A549 (cell line): ENCODE measurements at regions not wholly inside any gene's neighbourhood (a gene's known extent, or its start where the extent isn't known, plus 50 kb on each side); places are given as distances from the start of the nearest gene placed in this dataset.

Experiments
- CTCF ChIP-seq: fragments of >200 bp; sonication (Bioruptor Twin); formaldehyde crosslinking; IDR thresholded peaks from 3 replicates; pipeline ENCODE4 v1.5.1; 2016
- GATA3 ChIP-seq: IDR thresholded peaks from 2 replicates; pipeline ENCODE4 v1.6.1; 2012; ENCODE audit warnings: borderline replicate concordance
- HOXA7 ChIP-seq: fragments of 250-450 bp; sonication (Bioruptor Pico); IDR thresholded peaks from 2 replicates; pipeline ENCODE4 v1.5.0; 2020; ENCODE audit warnings: mild to moderate bottlenecking, moderate library complexity
- JUNB ChIP-seq: fragments of >200 bp; sonication (Bioruptor Twin); formaldehyde crosslinking; IDR thresholded peaks from 2 replicates; pipeline ENCODE4 v1.6.1; 2016
- MAX ChIP-seq: IDR thresholded peaks from 2 replicates; pipeline ENCODE4 v1.6.1; 2012
- MAZ ChIP-seq: fragments of 150-350 bp; IDR thresholded peaks from 2 replicates; pipeline ENCODE4 v1.6.1; 2014; ENCODE audit warnings: antibody characterized with exemption, low read depth, low read length, borderline replicate concordance
- MYC ChIP-seq: IDR thresholded peaks from 2 replicates; pipeline ENCODE4 v1.6.1; 2012; ENCODE audit warnings: mild to moderate bottlenecking, inconsistent platforms, low read length, improper control_type of control experiment, borderline replicate concordance
- PBX3 ChIP-seq: IDR thresholded peaks from 2 replicates; pipeline ENCODE4 v1.6.1; 2012
- PHF8 ChIP-seq: fragments of 200-600 bp; sonication (generic); IDR thresholded peaks from 2 replicates; pipeline ENCODE4 v1.6.1; 2016; ENCODE audit warnings: low read depth, mild to moderate bottlenecking, antibody characterized with exemption, moderate library complexity, borderline replicate concordance
- POLR2A ChIP-seq: IDR thresholded peaks from 2 replicates; pipeline ENCODE4 v1.6.1; 2012; ENCODE audit warnings: mild to moderate bottlenecking, low read length
- RAD21 ChIP-seq, 2 experiments: fragments of >200 bp in 1 of 2; sonication (Bioruptor Twin) in 1 of 2; formaldehyde crosslinking in 1 of 2; IDR thresholded peaks in 1 of 2; conservative IDR thresholded peaks in 1 of 2; 2 replicates in 1 of 2; 3 replicates in 1 of 2; pipeline ENCODE4 v1.6.1; 2012 to 2018; ENCODE audit warnings: inconsistent platforms in 1 of 2
- SMC3 ChIP-seq: fragments of >200 bp; sonication (Bioruptor Twin); formaldehyde crosslinking; IDR thresholded peaks from 3 replicates; pipeline ENCODE4 v1.6.1; 2018; ENCODE audit warnings: inconsistent platforms
- ZFP36 ChIP-seq: fragments of 450-650 bp; IDR thresholded peaks from 2 replicates; pipeline ENCODE4 v1.6.1; 2014; ENCODE audit warnings: borderline replicate concordance; ENCODE audit not compliant: partially characterized antibody

GRCh38 chr3:135766115-135766514 is 199.4 kb upstream of the PPP2R3A start:
- no peak for TF ChIP-seq SMC3
- TF ChIP-seq PBX3: no peak
- no peak for TF ChIP-seq POLR2A
- TF ChIP-seq GATA3: no peak
- TF ChIP-seq MYC: no peak
- TF ChIP-seq JUNB: no peak
- TF ChIP-seq CTCF: no peak
- TF ChIP-seq PHF8: no peak
- TF ChIP-seq ZFP36: no peak
- TF ChIP-seq HOXA7: no peak
- TF ChIP-seq MAX: no peak
- TF ChIP-seq RAD21 (conservative IDR thresholded peaks at IDR 0.05 in 1 of 2, IDR thresholded peaks at IDR 0.05 in 1 of 2): no peak
- TF ChIP-seq MAZ: no peak
